ENCODE measurements at regions not wholly inside any gene's neighbourhood (a gene's known extent, or its start where the extent isn't known, plus 50 kb on each side); places are given as distances from the start of the nearest gene placed in this dataset.

DNA sequence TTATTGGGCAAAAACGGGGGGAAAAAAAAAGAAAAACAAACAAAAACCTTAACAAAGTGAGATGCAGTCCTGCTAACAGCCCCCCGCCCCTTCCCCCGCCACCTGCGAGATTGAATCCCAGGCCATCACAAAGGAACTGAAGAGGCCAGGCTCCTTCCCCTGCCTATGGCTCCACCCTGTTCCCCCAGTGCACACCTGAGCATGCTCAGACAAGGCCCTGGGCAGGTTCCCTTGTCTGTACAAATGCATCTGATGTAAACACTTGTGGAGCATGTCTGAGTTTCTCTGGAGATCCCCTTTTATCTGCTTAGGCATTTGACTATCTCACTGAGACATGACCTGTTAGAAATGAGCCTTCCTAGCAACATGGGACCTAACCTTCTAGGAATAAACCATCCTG, 983.7 kb upstream of the PABPC4L start:
- TF ChIP-seq POLR2A (IDR thresholded peaks at IDR 0.05), result no peak
- TF ChIP-seq, protein P1, sequence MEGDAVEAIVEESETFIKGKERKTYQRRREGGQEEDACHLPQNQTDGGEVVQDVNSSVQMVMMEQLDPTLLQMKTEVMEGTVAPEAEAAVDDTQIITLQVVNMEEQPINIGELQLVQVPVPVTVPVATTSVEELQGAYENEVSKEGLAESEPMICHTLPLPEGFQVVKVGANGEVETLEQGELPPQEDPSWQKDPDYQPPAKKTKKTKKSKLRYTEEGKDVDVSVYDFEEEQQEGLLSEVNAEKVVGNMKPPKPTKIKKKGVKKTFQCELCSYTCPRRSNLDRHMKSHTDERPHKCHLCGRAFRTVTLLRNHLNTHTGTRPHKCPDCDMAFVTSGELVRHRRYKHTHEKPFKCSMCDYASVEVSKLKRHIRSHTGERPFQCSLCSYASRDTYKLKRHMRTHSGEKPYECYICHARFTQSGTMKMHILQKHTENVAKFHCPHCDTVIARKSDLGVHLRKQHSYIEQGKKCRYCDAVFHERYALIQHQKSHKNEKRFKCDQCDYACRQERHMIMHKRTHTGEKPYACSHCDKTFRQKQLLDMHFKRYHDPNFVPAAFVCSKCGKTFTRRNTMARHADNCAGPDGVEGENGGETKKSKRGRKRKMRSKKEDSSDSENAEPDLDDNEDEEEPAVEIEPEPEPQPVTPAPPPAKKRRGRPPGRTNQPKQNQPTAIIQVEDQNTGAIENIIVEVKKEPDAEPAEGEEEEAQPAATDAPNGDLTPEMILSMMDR (IDR thresholded peaks at IDR 0.05), result no peak
